K562 (cell line): ENCODE measurements at regions not wholly inside any gene's neighbourhood (a gene's known extent, or its start where the extent isn't known, plus 50 kb on each side); places are given as distances from the start of the nearest gene placed in this dataset.

ENCODE experiments used
- CBX5 ChIP-seq: IDR thresholded peaks from 2 replicates; pipeline ENCODE4 v1.6.1; 2014; ENCODE audit warnings: low read depth, borderline replicate concordance
- CHD2 ChIP-seq: IDR thresholded peaks from 2 replicates; pipeline ENCODE4 v1.6.1; 2011; ENCODE audit warnings: low read depth, low read length
- CTCF ChIP-seq, 3 experiments: IDR thresholded peaks in 2 of 3; conservative IDR thresholded peaks in 1 of 3; 2 replicates each; pipeline ENCODE4 v1.5.1; 2011 to 2012; ENCODE audit warnings: low read length in 3 of 3, mild to moderate bottlenecking in 3 of 3, control low read depth in 2 of 3, improper control_type of control experiment in 1 of 3, inconsistent platforms in 1 of 3, low read depth in 1 of 3, mixed read lengths in 1 of 3, moderate library complexity in 1 of 3; ENCODE audit not compliant: insufficient read depth in 2 of 3
- EP300 ChIP-seq: IDR thresholded peaks from 2 replicates; pipeline ENCODE4 v1.6.1; 2012; ENCODE audit warnings: low read length, improper control_type of control experiment
- ETS1 ChIP-seq: conservative IDR thresholded peaks from 2 replicates; pipeline ENCODE4 v1.6.1; 2011; ENCODE audit warnings: low read depth, mild to moderate bottlenecking, low read length; ENCODE audit not compliant: control insufficient read depth
- GMEB1 ChIP-seq: fragments of 250-450 bp; sonication (Bioruptor Pico); IDR thresholded peaks from 2 replicates; pipeline ENCODE4 v1.4.0; 2020; ENCODE audit warnings: mild to moderate bottlenecking
- JUNB ChIP-seq: fragments of 450-650 bp; formaldehyde crosslinking; conservative IDR thresholded peaks from 2 replicates; pipeline ENCODE4 v1.4.0; 2020; ENCODE audit warnings: mild to moderate bottlenecking
- NBN ChIP-seq: fragments of 450-650 bp; IDR thresholded peaks from 2 replicates; pipeline ENCODE4 v1.6.1; 2016; ENCODE audit warnings: low read depth, mild to moderate bottlenecking
- POLR2A ChIP-seq: fragments of 450-650 bp; conservative IDR thresholded peaks from 2 replicates; pipeline ENCODE4 v1.6.1; 2016
- PRDM10 ChIP-seq: fragments of 450-650 bp; IDR thresholded peaks from 2 replicates; pipeline ENCODE4 v1.6.1; 2018; ENCODE audit not compliant: partially characterized antibody
- REST ChIP-seq, 2 experiments: fragments of 450-650 bp; formaldehyde crosslinking in 1 of 2; IDR thresholded peaks; 2 replicates each; pipeline versions ENCODE4 v1.4.0 to v1.6.1; 2014 to 2020; ENCODE audit warnings: mild to moderate bottlenecking in 2 of 2, borderline replicate concordance in 1 of 2, low read depth in 1 of 2
- ZNF551 ChIP-seq: fragments of 250-450 bp; sonication (Bioruptor Pico); IDR thresholded peaks from 2 replicates; pipeline ENCODE4 v1.5.0; 2021; ENCODE audit warnings: mild to moderate bottlenecking, moderate library complexity

- TF ChIP-seq ZNF551 (CRISPR knock-in tag): no peak
- no peak for TF ChIP-seq JUNB (CRISPR knock-in tag)
- no peak for TF ChIP-seq CBX5
- no peak for TF ChIP-seq REST (IDR thresholded peaks at IDR 0.05; ENCODE audit: borderline replicate concordance)
- no peak for TF ChIP-seq REST (CRISPR knock-in tag; IDR thresholded peaks at IDR 0.05; ENCODE audit: low read depth)
- TF ChIP-seq CHD2: no peak
- no peak for TF ChIP-seq GMEB1 (CRISPR knock-in tag)
- no peak for TF ChIP-seq EP300
- TF ChIP-seq CTCF (IDR thresholded peaks at IDR 0.05 in 2 of 3, conservative IDR thresholded peaks at IDR 0.05 in 1 of 3; ENCODE audit: insufficient read depth in 2 of 3, low read depth in 1 of 3, low read length in 3 of 3): no peak
- TF ChIP-seq PRDM10: no peak
- no peak for TF ChIP-seq NBN
- TF ChIP-seq ETS1: no peak
- TF ChIP-seq POLR2A: no peak
Measured at GRCh38 chr3:137463131-137463530, 301.0 kb upstream of the SOX14 start.
